ENCODE measurements at regions not wholly inside any gene's neighbourhood (a gene's known extent, or its start where the extent isn't known, plus 50 kb on each side); places are given as distances from the start of the nearest gene placed in this dataset.

DNA sequence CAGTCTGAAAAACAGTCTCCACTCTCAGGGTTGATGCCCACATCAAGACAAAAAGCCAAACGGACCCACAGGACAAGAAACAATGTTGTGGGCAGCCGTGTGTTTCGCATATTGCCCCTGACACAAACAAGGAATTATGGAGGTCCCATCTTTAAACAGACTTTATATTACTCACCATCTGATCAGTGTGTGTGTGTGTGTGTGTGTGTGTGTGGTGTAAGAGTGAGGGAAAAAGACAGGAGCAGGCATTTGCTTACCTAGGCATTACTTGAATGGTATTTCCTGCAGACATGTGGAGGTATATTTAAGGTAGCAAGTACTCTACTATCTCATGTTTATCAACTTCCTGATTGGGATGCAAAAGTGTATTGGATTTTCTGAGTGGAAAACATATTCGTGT, 136.3 kb downstream of the TMCO5A start:
- Histone ChIP-seq H3K27ac (ENCODE audit: low read depth, low read length) (no peak overlapping the region), H3K9me3 (ENCODE audit: control insufficient read depth in 1 of 2, low read length in 2 of 2) (no peaks in the 10 kb centered on the region), H3K36me3 (ENCODE audit: insufficient read depth, low read length) (no peaks in the 10 kb centered on the region), H3K4me1 (ENCODE audit: insufficient read depth, low read length) (peaks cover 8% of the 10 kb centered on the region), H3K27me3 (ENCODE audit: insufficient read depth, low read length) (no peaks in the 10 kb centered on the region), H3K4me3 (ENCODE audit: low read length in 2 of 2) (no peak overlapping the region)
- H3K36me3 Mint-ChIP-seq, result no peaks in the 10 kb centered on the region
- no peak overlapping the region for H3K4me3 Mint-ChIP-seq
- peaks cover 0 to 3% (median 0%) of the 10 kb centered on the region in 8 donors for H3K9me3 Mint-ChIP-seq
- intact Hi-C loops (cut with micrococcal nuclease), result no loop called here
- ChIA-PET POLR2A (ENCODE audit: partially characterized antibody) (no interaction called here), CTCF (ENCODE audit: partially characterized antibody) (no interaction called here)
- H3K27ac Mint-ChIP-seq, result no peak overlapping the region
- peaks cover 12 to 24% (median 17%) of the 10 kb centered on the region in 4 donors for H3K4me1 Mint-ChIP-seq
- peaks cover 29 to 31% of the 10 kb centered on the region in 2 donors for H3K27me3 Mint-ChIP-seq
- no peak for DNase-seq

DNA sequence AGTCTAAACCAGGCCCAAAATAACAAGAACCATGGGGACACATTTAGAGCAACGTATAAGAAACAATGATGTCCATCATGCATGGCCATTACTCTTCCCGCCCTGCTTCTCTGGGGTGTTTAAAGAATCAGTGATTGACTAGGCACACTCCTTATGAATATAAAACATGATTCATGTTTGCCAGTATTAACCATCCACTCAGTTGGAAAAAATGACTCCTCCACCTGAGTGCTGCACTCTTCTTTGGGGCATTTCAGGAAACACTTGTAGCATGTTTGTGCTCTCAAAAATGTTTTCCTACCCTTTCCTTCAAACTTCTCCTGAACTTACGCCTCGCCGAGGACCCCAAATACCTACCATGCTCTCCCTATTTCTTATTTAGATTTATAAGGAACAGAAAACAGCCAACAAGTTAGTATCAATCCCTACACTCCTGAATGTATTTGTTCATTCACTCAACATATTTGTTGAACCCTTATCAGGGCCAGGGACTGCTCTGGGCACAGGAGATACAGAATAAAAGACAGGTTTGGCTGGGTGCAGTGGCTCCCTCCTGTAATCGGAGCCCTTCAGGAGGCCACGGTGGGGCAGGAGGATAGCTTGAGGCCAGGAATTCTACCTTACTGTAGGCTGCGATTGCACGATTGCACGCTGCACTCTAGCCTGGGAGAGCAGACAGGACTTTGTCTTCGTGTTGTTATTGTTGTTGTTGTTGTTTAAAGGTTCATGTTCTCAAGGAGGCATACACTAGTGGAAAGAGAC, 137.0 kb downstream of the TMCO5A start:
- POLR2A ChIA-PET (ENCODE audit: partially characterized antibody), result no interaction called here
- intact Hi-C loops (cut with micrococcal nuclease), result no loop called here

DNA sequence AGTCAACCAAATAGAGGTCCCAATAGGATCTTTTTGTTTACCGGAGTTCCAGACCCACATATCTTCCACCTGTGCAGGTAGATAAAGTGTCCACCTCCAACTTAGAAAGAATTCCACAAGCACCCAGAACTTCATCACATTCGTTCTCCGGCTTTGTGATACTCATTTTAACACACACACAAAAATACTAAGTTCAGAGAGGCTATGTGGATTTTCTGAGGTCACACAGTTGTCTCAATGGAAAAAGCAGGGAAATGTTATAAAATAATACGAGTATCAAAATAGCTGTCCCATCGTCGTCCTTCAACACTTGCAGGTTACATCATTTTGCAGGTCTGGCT, 137.5 kb downstream of the TMCO5A start:
- no peaks in the 10 kb centered on the region for H3K9me3 ChIP-seq (ENCODE audit: control insufficient read depth in 1 of 2, low read length in 2 of 2)
- peaks cover 4% of the 10 kb centered on the region for H3K27me3 ChIP-seq (ENCODE audit: insufficient read depth, low read length)
- H3K36me3 ChIP-seq (ENCODE audit: insufficient read depth, low read length), result no peaks in the 10 kb centered on the region
- peak overlapping the region in 7 of 8 donors; percentile 57 to 78 (median 71) for H3K4me3 Mint-ChIP-seq
- no peak overlapping the region for H3K27ac ChIP-seq (ENCODE audit: low read depth, low read length)
- H3K27ac Mint-ChIP-seq, result peak overlapping the region in 1 of 7 donors; percentile 65
- intact Hi-C loops (cut with micrococcal nuclease), result no loop called here
- peaks cover 8% of the 10 kb centered on the region for H3K4me1 ChIP-seq (ENCODE audit: insufficient read depth, low read length)
- peaks cover 0 to 3% (median 0%) of the 10 kb centered on the region in 8 donors for H3K9me3 Mint-ChIP-seq
- ChIA-PET CTCF (ENCODE audit: partially characterized antibody) (no interaction called here), POLR2A (ENCODE audit: partially characterized antibody) (no interaction called here)
- peaks cover 12 to 24% (median 17%) of the 10 kb centered on the region in 4 donors for H3K4me1 Mint-ChIP-seq
- DNase-seq, result no peak
- H3K4me3 ChIP-seq (ENCODE audit: low read length in 2 of 2), result no peak overlapping the region
- no peaks in the 10 kb centered on the region for H3K36me3 Mint-ChIP-seq
- peaks cover 29% of the 10 kb centered on the region in 2 donors for H3K27me3 Mint-ChIP-seq

More for the DNA sequence above, 137.0 kb downstream of the TMCO5A start:
- H3K4me3 Mint-ChIP-seq, result peak overlapping the region in 3 of 8 donors; percentile 3 to 74 (median 57)
- peaks cover 12 to 24% (median 17%) of the 10 kb centered on the region in 4 donors for H3K4me1 Mint-ChIP-seq
- no peak overlapping the region for H3K27ac ChIP-seq (ENCODE audit: low read depth, low read length)
- peaks cover 1% of the 10 kb centered on the region for H3K27me3 ChIP-seq (ENCODE audit: insufficient read depth, low read length)
- peaks cover 29% of the 10 kb centered on the region in 2 donors for H3K27me3 Mint-ChIP-seq
- H3K27ac Mint-ChIP-seq, result no peak overlapping the region
- H3K4me1 ChIP-seq (ENCODE audit: insufficient read depth, low read length), result peaks cover 8% of the 10 kb centered on the region
- H3K9me3 ChIP-seq (ENCODE audit: control insufficient read depth in 1 of 2, low read length in 2 of 2), result no peaks in the 10 kb centered on the region
- H3K9me3 Mint-ChIP-seq, result peaks cover 0 to 3% (median 0%) of the 10 kb centered on the region in 8 donors
- H3K36me3 Mint-ChIP-seq, result no peaks in the 10 kb centered on the region
- H3K36me3 ChIP-seq (ENCODE audit: insufficient read depth, low read length), result no peaks in the 10 kb centered on the region
- no peak for DNase-seq
- CTCF ChIA-PET (ENCODE audit: partially characterized antibody), result no interaction called here
- H3K4me3 ChIP-seq (ENCODE audit: low read length in 2 of 2), result no peak overlapping the region

DNA sequence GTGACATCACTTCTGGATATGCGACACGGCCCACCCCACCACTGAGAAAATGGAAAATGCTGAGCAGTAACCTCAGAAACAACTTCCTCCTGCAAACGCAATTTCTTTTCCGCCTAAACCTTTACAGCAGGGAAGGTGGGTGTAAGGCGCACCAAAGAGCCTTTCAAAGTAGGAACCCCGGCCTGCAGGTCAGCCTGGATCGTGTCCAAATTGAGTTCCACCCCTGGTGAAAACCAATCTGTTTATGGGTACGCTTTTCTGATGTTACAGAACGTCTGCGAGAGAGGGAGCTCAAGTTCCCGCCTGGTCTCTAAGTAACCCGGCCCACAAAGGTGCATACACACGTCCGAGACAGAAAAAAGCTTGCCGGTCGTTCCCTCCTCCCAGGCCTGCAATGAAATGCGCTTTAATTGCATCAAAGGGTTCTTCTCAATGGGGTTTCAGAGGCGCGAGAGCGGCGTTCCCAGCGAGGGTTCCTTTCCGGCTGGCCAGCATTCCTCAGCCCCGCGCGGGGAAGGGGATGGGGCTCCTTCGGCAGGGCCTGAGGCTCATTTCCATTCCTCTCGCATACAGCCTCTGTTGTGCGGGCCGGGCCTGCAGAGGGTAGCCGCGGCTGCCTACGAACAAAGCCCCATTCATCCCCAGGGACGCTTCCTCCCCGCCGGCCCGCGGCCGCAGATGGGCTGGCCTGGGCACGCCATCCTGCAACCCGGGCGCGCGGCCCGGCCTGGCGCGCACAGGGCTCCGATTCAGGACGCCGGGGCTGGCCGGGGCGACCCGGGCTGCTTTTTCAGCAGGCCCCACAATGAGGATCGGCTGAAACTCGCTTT, 138.1 kb downstream of the TMCO5A start:
- no peak overlapping the region for H3K27ac ChIP-seq (ENCODE audit: low read depth, low read length)
- Mint-ChIP-seq H3K27ac (peak overlapping the region in 2 of 7 donors; percentile 52 to 65), H3K4me3 (peak overlapping the region; percentile 57 to 78 (median 72)), H3K4me1 (peaks cover 12 to 24% (median 17%) of the 10 kb centered on the region in 4 donors), H3K27me3 (peaks cover 29 to 31% of the 10 kb centered on the region in 2 donors), H3K9me3 (peaks cover 0 to 3% (median 0%) of the 10 kb centered on the region in 8 donors), H3K36me3 (no peaks in the 10 kb centered on the region)
- DNase-seq, result peak in 4 of 5 donors; percentile 2 to 35 (median 9)
- no peaks in the 10 kb centered on the region for H3K9me3 ChIP-seq (ENCODE audit: control insufficient read depth in 1 of 2, low read length in 2 of 2)
- POLR2A ChIA-PET (ENCODE audit: partially characterized antibody), result no interaction called here
- H3K4me3 ChIP-seq (ENCODE audit: low read length in 2 of 2), result peak overlapping the region in 1 of 2 donors; percentile 50
- CTCF ChIA-PET (ENCODE audit: partially characterized antibody), result no interaction called here
- H3K4me1 ChIP-seq (ENCODE audit: insufficient read depth, low read length), result peaks cover 8% of the 10 kb centered on the region
- intact Hi-C loops (cut with micrococcal nuclease), result no loop called here
- peaks cover 4% of the 10 kb centered on the region for H3K27me3 ChIP-seq (ENCODE audit: insufficient read depth, low read length)
- no peaks in the 10 kb centered on the region for H3K36me3 ChIP-seq (ENCODE audit: insufficient read depth, low read length)

DNA sequence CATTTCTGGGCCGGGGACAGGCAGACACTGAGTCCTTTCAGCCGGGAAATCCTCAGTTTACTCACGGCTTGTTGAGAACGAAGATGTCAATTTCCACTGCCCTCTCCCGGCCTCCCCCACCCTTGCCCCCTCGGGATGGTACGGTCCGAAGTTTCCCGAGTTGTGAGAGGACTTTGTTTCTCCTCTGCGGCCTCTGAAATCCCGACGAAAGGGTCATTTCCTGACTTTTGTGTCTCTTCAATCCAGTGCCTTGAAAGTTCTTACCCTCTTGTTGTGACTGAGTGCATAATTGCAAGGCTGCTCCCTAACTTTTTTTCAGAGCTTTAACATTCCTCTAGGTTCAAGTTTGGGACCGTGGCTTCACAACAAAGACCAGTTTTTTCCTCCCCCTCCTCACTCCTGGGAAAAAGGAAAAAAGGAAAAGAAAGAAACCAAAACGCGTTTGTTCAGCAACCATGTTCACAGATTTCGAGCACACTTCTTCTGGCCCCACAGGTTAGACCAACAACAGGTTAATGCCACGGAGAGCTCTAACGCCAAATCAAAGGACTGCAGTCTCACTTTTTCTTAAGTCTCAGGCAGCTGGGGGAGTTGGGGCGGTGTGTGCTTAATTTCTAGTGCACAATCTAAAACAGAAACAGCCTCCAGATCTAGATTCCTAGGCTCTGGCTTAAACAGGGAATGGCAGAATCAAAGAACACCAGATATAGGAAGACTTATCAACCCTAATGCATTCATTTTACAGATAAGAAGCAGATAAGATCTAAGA, 138.9 kb downstream of the TMCO5A start:
- POLR2A ChIA-PET (ENCODE audit: partially characterized antibody), result no interaction called here

DNA sequence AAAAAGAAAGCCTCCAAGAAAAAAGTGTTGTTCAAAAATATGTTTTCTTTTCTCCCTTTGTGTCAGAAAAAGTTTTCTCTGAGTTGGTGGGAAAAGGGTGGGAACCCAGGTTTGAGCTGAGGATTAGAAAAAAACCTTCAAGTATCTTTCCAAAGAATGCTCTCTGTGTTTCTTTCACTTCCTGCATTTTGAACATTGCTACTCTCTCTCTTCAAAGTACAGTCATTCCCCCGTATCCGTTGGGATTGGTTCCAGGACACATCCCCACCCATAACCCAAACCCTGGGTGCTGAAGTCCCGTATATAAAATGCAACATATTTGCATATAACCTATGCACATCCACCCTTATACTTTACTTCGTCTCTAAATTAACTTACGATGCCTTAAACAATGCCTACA, 139.6 kb downstream of the TMCO5A start:
- Histone ChIP-seq H3K27ac (ENCODE audit: low read depth, low read length) (no peak overlapping the region), H3K4me1 (ENCODE audit: insufficient read depth, low read length) (peaks cover 4% of the 10 kb centered on the region), H3K4me3 (ENCODE audit: low read length in 2 of 2) (no peak overlapping the region), H3K9me3 (ENCODE audit: control insufficient read depth in 1 of 2, low read length in 2 of 2) (no peaks in the 10 kb centered on the region), H3K36me3 (ENCODE audit: insufficient read depth, low read length) (no peaks in the 10 kb centered on the region), H3K27me3 (ENCODE audit: insufficient read depth, low read length) (peaks cover 4% of the 10 kb centered on the region)
- Mint-ChIP-seq H3K27ac (no peak overlapping the region), H3K36me3 (no peaks in the 10 kb centered on the region), H3K27me3 (peaks cover 23 to 28% of the 10 kb centered on the region in 2 donors), H3K9me3 (peaks cover 0 to 3% (median 0%) of the 10 kb centered on the region in 8 donors), H3K4me1 (peaks cover 11 to 23% (median 15%) of the 10 kb centered on the region in 4 donors), H3K4me3 (peak overlapping the region in 2 of 8 donors; percentile 15 to 45)
- DNase-seq, result no peak
- CTCF ChIA-PET (ENCODE audit: partially characterized antibody), result no interaction called here
- intact Hi-C loops (cut with micrococcal nuclease), result no loop called here
- POLR2A ChIA-PET (ENCODE audit: partially characterized antibody), result no interaction called here

More for the DNA sequence above, 138.9 kb downstream of the TMCO5A start:
- H3K4me1 ChIP-seq (ENCODE audit: insufficient read depth, low read length), result peaks cover 8% of the 10 kb centered on the region
- no peaks in the 10 kb centered on the region for H3K36me3 ChIP-seq (ENCODE audit: insufficient read depth, low read length)
- peak overlapping the region in 1 of 2 donors; percentile 50 for H3K4me3 ChIP-seq (ENCODE audit: low read length in 2 of 2)
- no peak overlapping the region for H3K27ac ChIP-seq (ENCODE audit: low read depth, low read length)
- Mint-ChIP-seq H3K4me3 (peak overlapping the region; percentile 25 to 73 (median 58)), H3K9me3 (peaks cover 0 to 3% (median 0%) of the 10 kb centered on the region in 8 donors), H3K4me1 (peaks cover 12 to 24% (median 17%) of the 10 kb centered on the region in 4 donors), H3K36me3 (no peaks in the 10 kb centered on the region), H3K27ac (no peak overlapping the region), H3K27me3 (peaks cover 23 to 28% of the 10 kb centered on the region in 2 donors)
- intact Hi-C loops (cut with micrococcal nuclease), result no loop called here
- H3K27me3 ChIP-seq (ENCODE audit: insufficient read depth, low read length), result peaks cover 4% of the 10 kb centered on the region
- no peak for DNase-seq
- CTCF ChIA-PET (ENCODE audit: partially characterized antibody), result no interaction called here
- no peaks in the 10 kb centered on the region for H3K9me3 ChIP-seq (ENCODE audit: control insufficient read depth in 1 of 2, low read length in 2 of 2)

All from CD4-positive, alpha-beta memory T cell (primary cell).